SKM-1 treated with dmso at 0.1 percent for 144 hours (cell line): ENCODE measurements at regions not wholly inside any gene's neighbourhood (a gene's known extent, or its start where the extent isn't known, plus 50 kb on each side); places are given as distances from the start of the nearest gene placed in this dataset.
"Not testable (repeated sequence)": the region's sequence is repeated elsewhere in the genome, so short reads cannot be mapped to it uniquely, and the experiment has no call there.

ENCODE experiments used
- DNase-seq: peaks from one replicate; lab custom pipeline; 2025; ENCODE audit not compliant: unreplicated experiment; lab: John Stamatoyannopoulos, UW

- no peak for DNase-seq
These were observed 204.9 kb downstream of the LRRC70 start for GRCh38 chr5:62783374-62784057.

GRCh38 chr5:62780888-62781287 is 202.3 kb downstream of the LRRC70 start:
- no peak for DNase-seq

GRCh38 chr5:62780230-62780629 is 201.6 kb downstream of the LRRC70 start:
- DNase-seq: no peak

DNA sequence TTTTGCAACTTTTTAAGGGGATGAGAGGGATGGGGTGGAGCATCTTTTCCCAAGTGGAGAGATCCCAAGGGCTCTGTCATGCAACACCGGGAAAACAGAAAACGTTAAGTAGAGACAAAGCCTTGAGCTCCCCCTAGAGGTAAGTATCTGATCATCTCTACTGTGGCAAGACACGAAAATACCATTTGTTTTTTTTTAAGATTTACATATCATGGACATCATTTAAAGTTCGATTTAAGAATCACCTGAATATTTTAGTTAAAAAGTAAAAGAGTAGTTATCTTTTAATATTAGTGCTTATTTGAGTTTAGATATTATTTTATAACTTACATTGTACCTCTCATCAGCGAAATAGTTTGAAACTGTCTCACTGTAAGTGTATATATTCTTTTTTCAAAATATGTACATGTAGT is 200.4 kb downstream of the LRRC70 start:
- DNase-seq: peak; percentile 33

- DNase-seq: peak; percentile 89
These were observed 199.8 kb downstream of the LRRC70 start for GRCh38 chr5:62778316-62779009.

- DNase-seq: not testable (repeated sequence)
These were observed 198.5 kb downstream of the LRRC70 start for GRCh38 chr5:62777081-62777480.

DNA sequence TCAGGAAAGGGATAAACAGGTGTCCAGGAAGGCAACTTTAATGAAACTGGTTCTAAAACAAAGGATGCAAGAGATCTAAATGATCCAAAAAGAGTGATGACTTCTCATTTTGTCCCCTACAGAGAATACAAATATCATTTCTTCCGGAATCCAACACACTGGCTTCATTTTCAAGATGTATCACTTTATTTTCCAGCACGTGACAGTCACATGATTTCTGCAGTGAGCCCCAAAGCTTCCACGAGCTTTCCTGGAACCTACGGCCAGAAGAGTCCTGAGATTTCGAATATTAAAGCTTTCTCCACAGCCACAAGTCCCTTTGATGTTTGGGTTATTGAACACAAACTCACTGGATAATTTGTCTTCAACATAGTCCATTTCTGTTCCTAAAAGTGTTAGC is 198.0 kb downstream of the LRRC70 start:
- not testable (repeated sequence) for DNase-seq

DNA sequence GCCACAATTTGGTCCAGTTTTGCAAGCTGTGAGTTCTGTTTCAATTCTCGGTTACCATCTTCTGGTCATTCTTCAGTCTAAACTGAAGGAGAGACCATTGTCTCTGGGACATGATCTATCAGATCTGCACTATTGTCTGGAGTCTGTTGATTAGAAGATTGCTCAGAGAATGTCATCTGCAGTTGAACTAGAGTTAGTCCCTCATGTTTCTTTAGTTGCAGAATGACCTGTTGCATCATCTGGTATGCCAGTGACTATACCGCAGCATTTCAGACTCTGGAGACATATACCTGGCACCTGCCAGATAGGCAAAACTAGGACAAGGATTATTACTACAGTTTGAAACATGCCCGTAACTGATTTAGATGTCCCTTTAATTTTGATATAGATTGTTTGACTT is 194.8 kb downstream of the LRRC70 start:
- no peak for DNase-seq

DNA sequence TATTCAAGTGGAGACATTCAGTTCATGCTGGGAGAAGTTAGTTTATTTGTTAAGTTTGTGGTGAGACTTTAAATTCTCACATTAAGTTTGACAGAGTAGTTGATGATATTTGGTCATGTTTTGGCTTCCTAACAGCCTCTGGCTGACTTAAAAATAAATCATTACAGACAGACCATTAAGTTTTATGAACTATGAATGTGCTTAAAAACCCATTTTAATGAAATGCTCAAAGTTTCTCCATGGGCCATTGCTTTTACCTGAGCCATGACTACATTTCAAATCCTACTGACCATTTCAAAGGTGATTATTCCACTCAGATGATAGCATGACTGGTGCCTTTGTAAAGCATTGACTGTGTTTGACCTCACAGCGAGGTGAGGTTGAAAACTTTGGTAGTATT is 192.7 kb downstream of the LRRC70 start:
- no peak for DNase-seq

DNA sequence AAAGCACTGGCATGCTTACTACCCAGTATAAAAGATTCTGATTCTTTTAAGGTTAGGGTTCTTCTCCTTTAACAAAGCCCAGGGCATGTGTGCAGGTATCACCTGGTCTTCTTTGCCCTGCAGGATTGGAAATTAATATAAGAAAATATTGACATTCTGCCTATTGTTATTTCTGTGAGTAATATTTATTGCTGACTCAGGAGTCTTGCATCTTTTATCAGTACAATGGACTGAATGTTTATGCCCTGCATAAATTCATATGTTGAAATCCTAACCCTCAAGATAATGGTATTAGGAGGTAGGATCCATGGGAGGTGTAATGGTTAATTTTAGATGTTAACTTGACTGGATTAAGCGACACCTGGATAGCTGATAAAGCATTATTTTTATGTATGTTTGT is 189.0 kb downstream of the LRRC70 start:
- DNase-seq: no peak

DNA sequence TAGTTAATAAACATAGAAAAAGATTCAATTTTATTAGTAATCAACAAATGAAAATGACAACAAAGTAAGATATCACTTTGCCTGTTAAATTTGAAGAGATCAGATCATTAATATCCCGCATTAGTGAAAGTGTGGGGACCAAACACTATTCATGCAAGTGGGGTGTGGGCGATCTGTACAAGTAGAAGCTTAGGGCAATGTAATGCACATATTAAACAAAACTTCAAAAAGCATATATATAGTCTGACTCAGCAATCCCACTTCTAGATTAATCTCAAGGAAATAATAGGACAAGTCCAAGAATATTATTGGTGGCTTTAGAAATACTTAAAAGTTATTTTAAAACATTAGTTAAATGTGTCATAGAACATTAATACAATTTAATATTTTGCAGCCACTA is 188.5 kb downstream of the LRRC70 start:
- no peak for DNase-seq

- no peak for DNase-seq
These were observed 183.9 kb downstream of the LRRC70 start for GRCh38 chr5:62762503-62762902.

DNA sequence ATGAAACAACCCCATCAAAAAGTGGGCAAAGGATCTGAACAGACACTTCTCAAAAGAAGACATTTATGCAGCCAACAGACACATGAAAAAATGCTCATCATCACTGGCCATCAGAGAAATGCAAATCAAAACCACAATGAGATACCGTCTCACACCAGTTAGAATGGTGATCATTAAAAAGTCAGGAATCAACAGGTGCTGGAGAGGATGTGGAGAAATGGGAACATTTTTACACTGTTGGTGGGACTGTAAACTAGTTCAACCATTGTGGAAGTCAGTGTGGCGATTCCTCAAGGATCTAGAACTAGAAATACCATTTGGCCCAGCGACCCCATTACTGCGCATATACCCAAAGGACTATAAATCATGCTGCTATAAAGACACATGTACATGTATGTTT is 179.1 kb downstream of the LRRC70 start:
- DNase-seq: not testable (repeated sequence)

DNA sequence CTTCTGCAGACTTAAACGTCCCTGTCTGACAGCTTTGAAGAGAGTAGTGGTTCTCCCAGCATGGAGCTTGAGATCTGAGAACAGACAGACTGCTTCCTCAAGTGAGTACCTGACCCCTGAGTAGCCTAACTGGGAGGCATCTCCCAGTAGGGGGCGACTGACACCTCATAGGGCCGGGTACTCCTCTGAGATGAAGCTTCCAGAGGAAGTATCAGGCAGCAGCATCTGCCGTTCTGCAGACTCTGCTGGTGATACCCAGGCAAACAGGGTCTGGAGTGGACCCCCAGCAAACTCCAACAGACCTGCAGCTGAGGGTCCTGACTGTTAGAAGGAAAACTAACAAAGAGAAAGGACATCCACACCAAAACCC is 174.4 kb downstream of the LRRC70 start:
- DNase-seq: not testable (repeated sequence)

- not testable (repeated sequence) for DNase-seq
These were observed 173.7 kb downstream of the LRRC70 start for GRCh38 chr5:62752056-62752997.

- no peak for DNase-seq
These were observed 163.6 kb downstream of the LRRC70 start for GRCh38 chr5:62742207-62742606.

- DNase-seq: no peak
These were observed 163.1 kb downstream of the LRRC70 start for GRCh38 chr5:62741761-62742160.

GRCh38 chr5:62737766-62738165 is 159.1 kb downstream of the LRRC70 start:
- DNase-seq: no peak

GRCh38 chr5:62732677-62733121 is 154.1 kb downstream of the LRRC70 start:
- peak; percentile 87 for DNase-seq

DNA sequence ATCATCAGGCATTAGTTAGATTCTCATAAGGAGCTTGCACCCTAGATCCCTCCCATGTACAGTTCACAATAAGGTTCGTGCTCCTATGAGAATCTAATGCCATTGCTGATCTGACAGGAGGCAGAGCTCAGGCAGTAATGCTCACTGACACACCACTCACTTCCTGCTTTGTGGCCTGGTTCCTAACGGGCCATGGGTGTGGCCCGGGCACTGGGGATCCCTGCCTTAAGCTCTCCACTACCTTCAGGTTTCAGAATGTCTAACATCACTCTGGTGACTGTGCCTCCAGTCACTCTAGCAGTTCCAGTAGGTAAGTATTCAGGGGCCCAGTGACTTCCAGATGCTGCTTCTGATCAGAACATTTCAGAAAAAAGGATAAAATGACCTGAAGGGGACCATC is 152.4 kb downstream of the LRRC70 start:
- DNase-seq: peak; percentile 10

- no peak for DNase-seq
These were observed 151.1 kb downstream of the LRRC70 start for GRCh38 chr5:62729675-62730074.

- no peak for DNase-seq
These were observed 149.2 kb downstream of the LRRC70 start for GRCh38 chr5:62727861-62728260.
